DMS114 treated with DMSO at 0.1 percent for 48 hours (cell line): ENCODE measurements at regions not wholly inside any gene's neighbourhood (a gene's known extent, or its start where the extent isn't known, plus 50 kb on each side); places are given as distances from the start of the nearest gene placed in this dataset.
"Not testable (repeated sequence)": the region's sequence is repeated elsewhere in the genome, so short reads cannot be mapped to it uniquely, and the experiment has no call there.

Experiments used
- DNase-seq: peaks from one replicate; lab custom pipeline; 2025; ENCODE audit not compliant: unreplicated experiment; lab: John Stamatoyannopoulos, UW

DNA sequence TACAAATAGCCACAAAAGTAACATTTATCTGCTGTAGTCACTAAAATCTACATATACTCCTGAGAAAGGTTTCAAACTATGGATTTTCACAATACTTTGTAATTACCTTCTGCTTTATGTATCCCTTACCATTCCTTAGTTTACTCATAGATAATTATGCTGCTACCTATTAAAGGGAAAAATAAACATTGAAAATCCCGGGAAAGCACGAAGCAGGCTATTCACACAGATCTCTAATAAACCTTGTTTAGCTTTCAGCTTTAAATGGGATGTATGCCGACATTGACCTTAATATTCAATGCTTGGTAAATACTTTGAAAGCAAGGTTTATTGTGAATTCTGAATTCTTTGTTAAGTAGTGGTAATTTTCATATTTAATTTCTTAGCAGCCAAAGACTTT, 58.5 kb upstream of the SMIM30 start:
- DNase-seq, result no peak

DNA sequence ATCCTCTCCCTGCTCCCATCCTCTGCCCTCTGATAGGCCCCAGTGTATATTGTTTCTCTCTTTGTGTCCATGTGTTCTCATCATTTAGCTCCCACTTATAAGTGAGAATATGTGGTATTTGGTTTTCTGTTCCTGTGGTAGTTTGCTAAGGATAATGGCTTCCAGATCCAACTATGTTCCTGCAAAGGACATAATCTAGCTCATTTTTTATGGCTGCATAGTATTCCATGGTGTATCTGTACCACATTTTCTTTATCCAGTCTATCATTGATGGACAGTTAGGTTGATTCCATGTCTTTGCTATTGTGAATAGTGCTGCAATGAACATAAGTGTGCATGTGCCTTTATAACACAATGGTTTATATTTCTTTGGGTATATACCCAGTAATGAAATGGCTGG, 57.8 kb upstream of the SMIM30 start:
- DNase-seq, result not testable (repeated sequence)

DNA sequence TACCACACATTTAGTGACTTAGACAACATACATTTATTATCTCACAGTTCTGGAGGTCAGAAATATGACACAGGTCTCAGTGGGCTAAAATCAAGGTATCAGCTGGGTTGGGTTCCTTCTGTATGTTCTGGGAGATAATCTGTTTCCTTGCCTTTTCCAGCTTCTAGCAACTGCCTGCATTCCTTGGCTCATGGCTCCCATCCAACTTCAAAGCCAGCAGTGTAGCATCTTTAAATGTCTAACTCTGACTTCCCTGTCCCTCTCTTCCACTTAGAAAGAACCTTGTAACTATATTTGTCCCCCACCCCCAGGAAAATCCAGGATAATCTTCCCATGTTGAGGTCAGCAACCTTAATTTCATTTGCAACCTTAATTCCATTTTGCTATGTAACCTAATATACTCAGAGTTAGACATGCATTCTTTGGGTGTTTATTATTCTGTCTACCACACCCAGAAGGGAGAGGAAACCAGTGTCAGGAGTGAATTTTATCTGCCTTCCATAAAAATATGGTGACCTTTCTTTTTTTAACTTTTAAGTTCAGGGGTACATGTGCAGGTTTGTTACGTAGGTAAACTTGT, 57.3 kb upstream of the SMIM30 start:
- no peak for DNase-seq

DNA sequence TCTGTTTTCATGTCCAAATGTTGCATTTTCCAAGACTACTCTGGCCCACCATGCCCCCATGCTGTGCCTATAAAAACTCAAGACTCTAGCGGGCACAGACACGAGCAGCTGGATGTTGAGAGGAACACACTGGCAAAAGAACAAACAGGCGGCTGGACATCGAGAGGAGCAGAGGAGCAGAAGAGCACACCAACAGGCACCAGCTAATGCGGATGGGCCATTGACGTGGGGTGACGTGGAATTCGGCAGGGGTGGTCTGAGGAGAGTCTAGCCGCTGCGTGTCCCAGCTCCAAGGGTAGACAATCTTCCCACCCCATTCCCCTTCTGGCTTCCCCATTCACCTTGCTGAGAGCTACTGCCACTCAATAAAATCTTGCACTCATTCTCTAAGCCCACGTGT, 54.4 kb upstream of the SMIM30 start:
- DNase-seq, result no peak

DNA sequence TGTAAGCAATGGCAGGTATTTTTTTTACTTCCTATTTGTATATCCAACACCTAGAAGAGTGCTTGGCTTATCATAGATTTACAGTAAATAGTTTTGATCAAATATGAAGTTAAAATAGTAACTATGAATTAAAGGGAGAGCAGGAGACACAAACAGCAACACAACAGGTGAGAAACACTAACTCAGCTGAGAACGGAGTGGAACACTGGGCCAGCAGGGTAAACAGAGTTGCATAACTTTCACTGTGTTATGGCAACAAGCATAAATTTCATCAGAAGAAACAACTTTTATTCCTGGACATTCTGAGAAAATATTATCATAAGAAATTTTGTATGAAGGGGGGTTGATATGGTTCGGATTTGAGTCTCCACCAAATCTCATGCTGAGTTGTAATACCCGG, 52.2 kb upstream of the SMIM30 start:
- no peak for DNase-seq
